GM23338 (cell line): ENCODE measurements at regions not wholly inside any gene's neighbourhood (a gene's known extent, or its start where the extent isn't known, plus 50 kb on each side); places are given as distances from the start of the nearest gene placed in this dataset.
A peak's percentile ranks its signal among the peaks of the same experiment; 100 is the strongest.

ENCODE experiments used
- CREB1 ChIP-seq: fragments of 250-450 bp; sonication (Bioruptor Pico); IDR thresholded peaks from 2 replicates; pipeline ENCODE4 v1.5.0; 2020; ENCODE audit warnings: low read depth, mild to moderate bottlenecking, moderate library complexity
- CTCF ChIP-seq, 2 experiments: fragments of 200-600 bp in 1 of 2; sonication (generic) in 1 of 2; conservative IDR thresholded peaks; 2 replicates each; pipeline versions ENCODE4 v1.5.1 to v1.6.1; 2016 to 2017; ENCODE audit warnings: antibody characterized with exemption in 2 of 2, low read depth in 2 of 2, mild to moderate bottlenecking in 2 of 2, moderate library complexity in 1 of 2
- EZH2 ChIP-seq: fragments of 200-600 bp; sonication (generic); IDR thresholded peaks from one replicate; pipeline ENCODE4 v1.8.0; 2017; ENCODE audit warnings: antibody characterized with exemption, mild to moderate bottlenecking, low read depth; ENCODE audit not compliant: unreplicated experiment
- EZH2phosphoT487 ChIP-seq: fragments of 200-600 bp; sonication (generic); IDR thresholded peaks from one replicate; pipeline ENCODE4 v1.8.1; 2018; ENCODE audit warnings: antibody characterized with exemption; ENCODE audit not compliant: unreplicated experiment
- JUNB ChIP-seq: IDR thresholded peaks from one replicate; pipeline ENCODE4 v1.6.1; 2016; ENCODE audit warnings: antibody characterized with exemption; ENCODE audit not compliant: unreplicated experiment
- NANOG ChIP-seq: IDR thresholded peaks from 2 replicates; pipeline ENCODE4 v1.6.1; 2016; ENCODE audit warnings: antibody characterized with exemption, borderline replicate concordance
- POLR2AphosphoS5 ChIP-seq: IDR thresholded peaks from 2 replicates; pipeline ENCODE4 v1.6.1; 2016; ENCODE audit warnings: antibody characterized with exemption, low read depth
- STAT1 ChIP-seq: IDR thresholded peaks from one replicate; pipeline ENCODE4 v1.6.1; 2016; ENCODE audit warnings: antibody characterized with exemption; ENCODE audit not compliant: unreplicated experiment
- ZNF114 ChIP-seq: fragments of 250-450 bp; sonication (Bioruptor Pico); IDR thresholded peaks from 2 replicates; pipeline ENCODE4 v1.5.0; 2020; ENCODE audit warnings: mild to moderate bottlenecking, moderate library complexity
- ZNF331 ChIP-seq: fragments of 250-450 bp; sonication (Bioruptor Pico); IDR thresholded peaks from 2 replicates; pipeline ENCODE4 v1.5.0; 2020; ENCODE audit warnings: low read depth, mild to moderate bottlenecking, moderate library complexity
- TF ChIP-seq, protein P1 (sequence below): IDR thresholded peaks from one replicate; pipeline ENCODE4 v1.6.1; 2018; ENCODE audit warnings: antibody characterized with exemption; ENCODE audit not compliant: unreplicated experiment
- TF ChIP-seq, protein P2 (sequence below): IDR thresholded peaks from 2 replicates; pipeline ENCODE4 v1.6.1; 2016; ENCODE audit warnings: antibody characterized with exemption

- TF ChIP-seq CTCF (conservative IDR thresholded peaks at IDR 0.05; ENCODE audit: low read depth in 2 of 2) (no peak), ZNF331 (no peak), EZH2phosphoT487 (no peak), POLR2AphosphoS5 (no peak), EZH2 (no peak), STAT1 (no peak), ZNF114 (CRISPR knock-in tag) (no peak), CREB1 (CRISPR knock-in tag) (no peak), JUNB (no peak), NANOG (peak; percentile 47; the same call in 1 of the 2 replicates)
- TF ChIP-seq, protein P1, sequence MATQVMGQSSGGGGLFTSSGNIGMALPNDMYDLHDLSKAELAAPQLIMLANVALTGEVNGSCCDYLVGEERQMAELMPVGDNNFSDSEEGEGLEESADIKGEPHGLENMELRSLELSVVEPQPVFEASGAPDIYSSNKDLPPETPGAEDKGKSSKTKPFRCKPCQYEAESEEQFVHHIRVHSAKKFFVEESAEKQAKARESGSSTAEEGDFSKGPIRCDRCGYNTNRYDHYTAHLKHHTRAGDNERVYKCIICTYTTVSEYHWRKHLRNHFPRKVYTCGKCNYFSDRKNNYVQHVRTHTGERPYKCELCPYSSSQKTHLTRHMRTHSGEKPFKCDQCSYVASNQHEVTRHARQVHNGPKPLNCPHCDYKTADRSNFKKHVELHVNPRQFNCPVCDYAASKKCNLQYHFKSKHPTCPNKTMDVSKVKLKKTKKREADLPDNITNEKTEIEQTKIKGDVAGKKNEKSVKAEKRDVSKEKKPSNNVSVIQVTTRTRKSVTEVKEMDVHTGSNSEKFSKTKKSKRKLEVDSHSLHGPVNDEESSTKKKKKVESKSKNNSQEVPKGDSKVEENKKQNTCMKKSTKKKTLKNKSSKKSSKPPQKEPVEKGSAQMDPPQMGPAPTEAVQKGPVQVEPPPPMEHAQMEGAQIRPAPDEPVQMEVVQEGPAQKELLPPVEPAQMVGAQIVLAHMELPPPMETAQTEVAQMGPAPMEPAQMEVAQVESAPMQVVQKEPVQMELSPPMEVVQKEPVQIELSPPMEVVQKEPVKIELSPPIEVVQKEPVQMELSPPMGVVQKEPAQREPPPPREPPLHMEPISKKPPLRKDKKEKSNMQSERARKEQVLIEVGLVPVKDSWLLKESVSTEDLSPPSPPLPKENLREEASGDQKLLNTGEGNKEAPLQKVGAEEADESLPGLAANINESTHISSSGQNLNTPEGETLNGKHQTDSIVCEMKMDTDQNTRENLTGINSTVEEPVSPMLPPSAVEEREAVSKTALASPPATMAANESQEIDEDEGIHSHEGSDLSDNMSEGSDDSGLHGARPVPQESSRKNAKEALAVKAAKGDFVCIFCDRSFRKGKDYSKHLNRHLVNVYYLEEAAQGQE, result no peak
- TF ChIP-seq, protein P2, sequence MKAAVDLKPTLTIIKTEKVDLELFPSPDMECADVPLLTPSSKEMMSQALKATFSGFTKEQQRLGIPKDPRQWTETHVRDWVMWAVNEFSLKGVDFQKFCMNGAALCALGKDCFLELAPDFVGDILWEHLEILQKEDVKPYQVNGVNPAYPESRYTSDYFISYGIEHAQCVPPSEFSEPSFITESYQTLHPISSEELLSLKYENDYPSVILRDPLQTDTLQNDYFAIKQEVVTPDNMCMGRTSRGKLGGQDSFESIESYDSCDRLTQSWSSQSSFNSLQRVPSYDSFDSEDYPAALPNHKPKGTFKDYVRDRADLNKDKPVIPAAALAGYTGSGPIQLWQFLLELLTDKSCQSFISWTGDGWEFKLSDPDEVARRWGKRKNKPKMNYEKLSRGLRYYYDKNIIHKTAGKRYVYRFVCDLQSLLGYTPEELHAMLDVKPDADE, result no peak
Observed at GRCh38 chr5:144076521-144077083, 93.9 kb downstream of the YIPF5 start.
